Neural cell (in vitro differentiated cells): ENCODE measurements at regions not wholly inside any gene's neighbourhood (a gene's known extent, or its start where the extent isn't known, plus 50 kb on each side); places are given as distances from the start of the nearest gene placed in this dataset.

Source experiments
- H2AFZ ChIP-seq: fragments of 200-600, 300-800 bp; sonication (generic), shearing (Covaris generic); 2 replicates; pipeline ENCODE4 v1.6.0; 2014; ENCODE audit warnings: low read depth, mild to moderate bottlenecking, antibody characterized with exemption, low read length, moderate library complexity
- H3F3A ChIP-seq: fragments of 200-600 bp; shearing (Covaris generic); 2 replicates; pipeline ENCODE4 v1.6.1; 2016; ENCODE audit warnings: mild to moderate bottlenecking, moderate library complexity, mixed read lengths, antibody characterized with exemption, low read length; ENCODE audit not compliant: insufficient read depth, poor library complexity, severe bottlenecking
- H3K27ac ChIP-seq: fragments of 200-600, 300-800 bp; sonication (generic), shearing (Covaris generic); 2 replicates; pipeline ENCODE4 v1.5.1; 2014; ENCODE audit warnings: mild to moderate bottlenecking, low read length, moderate library complexity
- H3K27me3 ChIP-seq: fragments of 300-800, 200-600 bp; sonication (generic), shearing (Covaris generic); 2 replicates; pipeline ENCODE4 v1.6.0; 2014; ENCODE audit warnings: mild to moderate bottlenecking, low read depth, low read length, moderate library complexity; ENCODE audit not compliant: insufficient read depth
- H3K36me3 ChIP-seq: fragments of 300-800, 200-600 bp; sonication (generic), shearing (Covaris generic); 2 replicates; pipeline ENCODE4 v1.5.1; 2014; ENCODE audit warnings: mild to moderate bottlenecking, antibody characterized with exemption, low read length, moderate library complexity; ENCODE audit not compliant: insufficient read depth
- H3K4me2 ChIP-seq: fragments of 300-800, 200-600 bp; sonication (generic), shearing (Covaris generic); 2 replicates; pipeline ENCODE4 v1.6.0; 2014; ENCODE audit warnings: mild to moderate bottlenecking, low read length
- H3K4me3 ChIP-seq: fragments of 300-800, 200-600 bp; sonication (generic), shearing (Covaris generic); 2 replicates; pipeline ENCODE4 v1.5.1; 2014; ENCODE audit warnings: mild to moderate bottlenecking, low read length, moderate library complexity
- H3K79me2 ChIP-seq: fragments of 200-600 bp; shearing (Covaris generic); replicated peaks from 2 replicates; pipeline ENCODE4 v1.6.0; 2014; ENCODE audit warnings: mild to moderate bottlenecking, low read length, moderate library complexity; ENCODE audit not compliant: insufficient read depth
- H3K9ac ChIP-seq: fragments of 300-800, 200-600 bp; sonication (generic), shearing (Covaris generic); 2 replicates; pipeline ENCODE4 v1.6.1; 2016; ENCODE audit warnings: mild to moderate bottlenecking, low read length, mixed read lengths
- H3K9me2 ChIP-seq: fragments of 200-600 bp; shearing (Covaris generic); 2 replicates; pipeline ENCODE4 v1.6.1; 2016; ENCODE audit warnings: mild to moderate bottlenecking, low read length, mixed read lengths; ENCODE audit not compliant: insufficient read depth
- H3K9me3 ChIP-seq: fragments of 200-600, 300-800 bp; sonication (generic), shearing (Covaris generic); 2 replicates; pipeline ENCODE4 v1.6.1; 2016; ENCODE audit warnings: mild to moderate bottlenecking, mixed run types, low read length, moderate library complexity, mixed read lengths
- H4K20me1 ChIP-seq: fragments of 200-600 bp; shearing (Covaris generic); 2 replicates; pipeline ENCODE4 v1.6.1; 2016; ENCODE audit warnings: mild to moderate bottlenecking, mixed run types; ENCODE audit not compliant: insufficient read depth
- EP300 ChIP-seq: fragments of 450-650 bp; conservative IDR thresholded peaks from 2 replicates; pipeline ENCODE4 v1.6.1; 2014; ENCODE audit warnings: antibody characterized with exemption, mild to moderate bottlenecking, moderate library complexity; ENCODE audit not compliant: poor library complexity, severe bottlenecking
- EZH2 ChIP-seq: fragments of 200-600, 300-800 bp; shearing (Covaris generic), sonication (generic); IDR thresholded peaks from 2 replicates; pipeline ENCODE4 v1.6.1; 2014; ENCODE audit warnings: antibody characterized with exemption, low read length, borderline replicate concordance, mild to moderate bottlenecking; ENCODE audit not compliant: insufficient read depth, poor library complexity, severe bottlenecking
- MXI1 ChIP-seq: fragments of 450-650 bp; conservative IDR thresholded peaks from 2 replicates; pipeline ENCODE4 v1.6.1; 2014; ENCODE audit warnings: antibody characterized with exemption, mild to moderate bottlenecking; ENCODE audit not compliant: poor library complexity, severe bottlenecking
- POLR2AphosphoS5 ChIP-seq: IDR thresholded peaks from 2 replicates; pipeline ENCODE4 v1.6.1; 2012
- RAD21 ChIP-seq: fragments of 450-650 bp; conservative IDR thresholded peaks from 2 replicates; pipeline ENCODE4 v1.6.1; 2014; ENCODE audit warnings: antibody characterized with exemption, mild to moderate bottlenecking, moderate library complexity
- SMC3 ChIP-seq: fragments of 450-650 bp; conservative IDR thresholded peaks from 2 replicates; pipeline ENCODE4 v1.6.1; 2014; ENCODE audit warnings: antibody characterized with exemption, mild to moderate bottlenecking, moderate library complexity; ENCODE audit not compliant: poor library complexity
- TAF1 ChIP-seq: IDR thresholded peaks from 2 replicates; pipeline ENCODE4 v1.6.1; 2012; ENCODE audit warnings: low read depth
- TF ChIP-seq, protein P1 (sequence below): fragments of 450-650 bp; IDR thresholded peaks from 2 replicates; pipeline ENCODE4 v1.5.1; 2014; ENCODE audit warnings: antibody characterized with exemption, mild to moderate bottlenecking, moderate library complexity; ENCODE audit not compliant: poor library complexity, severe bottlenecking
- TF ChIP-seq, protein P2 (sequence below): IDR thresholded peaks from 2 replicates; pipeline ENCODE4 v1.6.1; 2012; ENCODE audit warnings: borderline replicate concordance

DNA sequence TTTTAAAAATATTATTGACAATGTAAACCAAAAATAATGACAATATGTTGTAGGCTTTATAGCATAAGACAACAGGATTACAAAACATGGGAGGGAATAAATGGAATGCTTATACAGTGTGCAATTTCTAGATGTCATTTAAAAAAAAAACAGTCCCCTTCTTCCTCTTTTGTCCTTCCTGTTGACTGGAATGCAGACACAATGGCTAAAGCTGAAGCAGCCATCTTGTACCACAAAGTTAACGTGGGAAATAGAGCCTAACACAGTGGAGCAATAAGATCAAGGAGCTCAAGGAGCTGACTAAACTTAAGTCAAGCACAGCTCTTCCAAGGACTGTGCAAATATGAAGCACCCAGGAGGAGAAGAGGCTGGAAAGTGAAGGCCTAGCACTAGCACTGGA is 208.1 kb downstream of the ARHGAP12 start:
- H3K27me3 ChIP-seq, result no peaks in the 10 kb centered on the region
- no peak overlapping the region for H3K4me2 ChIP-seq
- no peaks in the 10 kb centered on the region for H3K9me2 ChIP-seq
- no peak overlapping the region for H3K4me3 ChIP-seq
- H3K27ac ChIP-seq, result no peak overlapping the region
- H3K36me3 ChIP-seq, result no peaks in the 10 kb centered on the region
- H3K9me3 ChIP-seq, result peaks cover 2% of the 10 kb centered on the region
- H3F3A ChIP-seq, result no peaks in the 10 kb centered on the region
- TF ChIP-seq MXI1, result no peak
- no peak for TF ChIP-seq RAD21
- no peak for TF ChIP-seq TAF1
- TF ChIP-seq, protein P1, sequence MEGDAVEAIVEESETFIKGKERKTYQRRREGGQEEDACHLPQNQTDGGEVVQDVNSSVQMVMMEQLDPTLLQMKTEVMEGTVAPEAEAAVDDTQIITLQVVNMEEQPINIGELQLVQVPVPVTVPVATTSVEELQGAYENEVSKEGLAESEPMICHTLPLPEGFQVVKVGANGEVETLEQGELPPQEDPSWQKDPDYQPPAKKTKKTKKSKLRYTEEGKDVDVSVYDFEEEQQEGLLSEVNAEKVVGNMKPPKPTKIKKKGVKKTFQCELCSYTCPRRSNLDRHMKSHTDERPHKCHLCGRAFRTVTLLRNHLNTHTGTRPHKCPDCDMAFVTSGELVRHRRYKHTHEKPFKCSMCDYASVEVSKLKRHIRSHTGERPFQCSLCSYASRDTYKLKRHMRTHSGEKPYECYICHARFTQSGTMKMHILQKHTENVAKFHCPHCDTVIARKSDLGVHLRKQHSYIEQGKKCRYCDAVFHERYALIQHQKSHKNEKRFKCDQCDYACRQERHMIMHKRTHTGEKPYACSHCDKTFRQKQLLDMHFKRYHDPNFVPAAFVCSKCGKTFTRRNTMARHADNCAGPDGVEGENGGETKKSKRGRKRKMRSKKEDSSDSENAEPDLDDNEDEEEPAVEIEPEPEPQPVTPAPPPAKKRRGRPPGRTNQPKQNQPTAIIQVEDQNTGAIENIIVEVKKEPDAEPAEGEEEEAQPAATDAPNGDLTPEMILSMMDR, result no peak
- TF ChIP-seq EP300, result no peak
- no peak for TF ChIP-seq SMC3
- TF ChIP-seq POLR2AphosphoS5, result no peak
- TF ChIP-seq, protein P2, sequence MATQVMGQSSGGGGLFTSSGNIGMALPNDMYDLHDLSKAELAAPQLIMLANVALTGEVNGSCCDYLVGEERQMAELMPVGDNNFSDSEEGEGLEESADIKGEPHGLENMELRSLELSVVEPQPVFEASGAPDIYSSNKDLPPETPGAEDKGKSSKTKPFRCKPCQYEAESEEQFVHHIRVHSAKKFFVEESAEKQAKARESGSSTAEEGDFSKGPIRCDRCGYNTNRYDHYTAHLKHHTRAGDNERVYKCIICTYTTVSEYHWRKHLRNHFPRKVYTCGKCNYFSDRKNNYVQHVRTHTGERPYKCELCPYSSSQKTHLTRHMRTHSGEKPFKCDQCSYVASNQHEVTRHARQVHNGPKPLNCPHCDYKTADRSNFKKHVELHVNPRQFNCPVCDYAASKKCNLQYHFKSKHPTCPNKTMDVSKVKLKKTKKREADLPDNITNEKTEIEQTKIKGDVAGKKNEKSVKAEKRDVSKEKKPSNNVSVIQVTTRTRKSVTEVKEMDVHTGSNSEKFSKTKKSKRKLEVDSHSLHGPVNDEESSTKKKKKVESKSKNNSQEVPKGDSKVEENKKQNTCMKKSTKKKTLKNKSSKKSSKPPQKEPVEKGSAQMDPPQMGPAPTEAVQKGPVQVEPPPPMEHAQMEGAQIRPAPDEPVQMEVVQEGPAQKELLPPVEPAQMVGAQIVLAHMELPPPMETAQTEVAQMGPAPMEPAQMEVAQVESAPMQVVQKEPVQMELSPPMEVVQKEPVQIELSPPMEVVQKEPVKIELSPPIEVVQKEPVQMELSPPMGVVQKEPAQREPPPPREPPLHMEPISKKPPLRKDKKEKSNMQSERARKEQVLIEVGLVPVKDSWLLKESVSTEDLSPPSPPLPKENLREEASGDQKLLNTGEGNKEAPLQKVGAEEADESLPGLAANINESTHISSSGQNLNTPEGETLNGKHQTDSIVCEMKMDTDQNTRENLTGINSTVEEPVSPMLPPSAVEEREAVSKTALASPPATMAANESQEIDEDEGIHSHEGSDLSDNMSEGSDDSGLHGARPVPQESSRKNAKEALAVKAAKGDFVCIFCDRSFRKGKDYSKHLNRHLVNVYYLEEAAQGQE, result no peak
- no peak for TF ChIP-seq EZH2
- H2AFZ ChIP-seq, result no peak overlapping the region
- H3K9ac ChIP-seq, result no peak overlapping the region
- H3K79me2 ChIP-seq, result no peaks in the 10 kb centered on the region
- H4K20me1 ChIP-seq, result no peaks in the 10 kb centered on the region

DNA sequence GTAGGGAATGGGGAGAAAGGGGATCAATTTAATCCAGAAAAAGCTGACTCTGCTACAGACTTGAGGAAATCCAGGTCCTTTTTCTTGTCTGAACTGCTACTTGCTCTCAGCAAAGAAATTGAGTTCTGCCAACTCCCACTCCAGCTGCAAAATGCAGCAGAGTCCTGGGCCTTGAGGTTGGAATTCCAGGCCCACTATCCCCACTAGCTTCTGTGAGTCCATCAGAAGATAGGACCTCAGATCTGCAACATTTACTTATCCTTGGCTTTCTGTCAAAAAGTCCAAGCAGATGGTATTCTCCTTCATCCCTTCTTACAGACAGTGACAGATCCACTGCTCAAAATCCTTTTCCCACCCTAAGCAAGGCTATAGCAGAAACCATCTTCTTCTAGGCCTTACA is 219.2 kb downstream of the ARHGAP12 start:
- Histone ChIP-seq H3K27ac (no peak overlapping the region), H3F3A (no peaks in the 10 kb centered on the region), H3K27me3 (no peaks in the 10 kb centered on the region)

More for the DNA sequence above, 219.2 kb downstream of the ARHGAP12 start:
- Histone ChIP-seq H3K79me2 (no peaks in the 10 kb centered on the region), H3K9me3 (peaks cover 8% of the 10 kb centered on the region), H3K9me2 (no peaks in the 10 kb centered on the region), H3K36me3 (no peaks in the 10 kb centered on the region), H3K4me3 (no peak overlapping the region), H2AFZ (no peak overlapping the region), H3K4me2 (no peak overlapping the region), H3K9ac (no peak overlapping the region), H4K20me1 (no peaks in the 10 kb centered on the region)
- TF ChIP-seq EP300, result no peak
- TF ChIP-seq, protein P2, result no peak
- no peak for TF ChIP-seq SMC3
- no peak for TF ChIP-seq RAD21
- TF ChIP-seq TAF1, result no peak
- TF ChIP-seq POLR2AphosphoS5, result no peak
- TF ChIP-seq, protein P1, result no peak
- TF ChIP-seq EZH2, result no peak
- TF ChIP-seq MXI1, result no peak
